ENCODE measurements at regions not wholly inside any gene's neighbourhood (a gene's known extent, or its start where the extent isn't known, plus 50 kb on each side); places are given as distances from the start of the nearest gene placed in this dataset.

GRCh38 chr1:56297208-56297607, 282.2 kb downstream of the PLPP3 start:
- Histone ChIP-seq H3K27me3 (replicated peaks; ENCODE audit: insufficient read depth) (no peaks in the 10 kb centered on the region), H3K4me3 (no peak overlapping the region), H3K4me1 (replicated peaks) (no peaks in the 10 kb centered on the region), H3K9me3 (no peaks in the 10 kb centered on the region), H3K36me3 (no peaks in the 10 kb centered on the region), H3K27ac (no peak overlapping the region)
- TF ChIP-seq POLR2AphosphoS5 (IDR thresholded peaks at IDR 0.05) (no peak), POLR2A (IDR thresholded peaks at IDR 0.05) (no peak), CTCF (IDR thresholded peaks at IDR 0.05) (no peak)
- WGBS: 70% methylated on average over 2 of the region's 2 CpGs
- intact Hi-C loops (cut with DNase I): no loop called here
- no peak for DNase-seq (ENCODE audit: low spot score)

- H3K27ac ChIP-seq: no peak overlapping the region
- no peaks in the 10 kb centered on the region for H3K36me3 ChIP-seq
- WGBS: 98% methylated on average over 4 of the region's 4 CpGs
- no peak for DNase-seq (ENCODE audit: low spot score)
- TF ChIP-seq POLR2A (IDR thresholded peaks at IDR 0.05) (no peak), CTCF (IDR thresholded peaks at IDR 0.05) (no peak), POLR2AphosphoS5 (IDR thresholded peaks at IDR 0.05) (no peak)
- intact Hi-C loops (cut with DNase I): no loop called here
- no peaks in the 10 kb centered on the region for H3K9me3 ChIP-seq
- H3K4me3 ChIP-seq: no peak overlapping the region
- H3K4me1 ChIP-seq (replicated peaks): no peaks in the 10 kb centered on the region
- H3K27me3 ChIP-seq (replicated peaks; ENCODE audit: insufficient read depth): no peaks in the 10 kb centered on the region
These were observed 283.1 kb downstream of the PLPP3 start for GRCh38 chr1:56295949-56296929.

GRCh38 chr1:56291374-56291919, 287.9 kb downstream of the PLPP3 start:
- no peak overlapping the region for H3K4me3 ChIP-seq
- no peaks in the 10 kb centered on the region for H3K27me3 ChIP-seq (replicated peaks; ENCODE audit: insufficient read depth)
- H3K4me1 ChIP-seq (replicated peaks): no peaks in the 10 kb centered on the region
- DNase-seq (ENCODE audit: low spot score): no peak
- TF ChIP-seq CTCF (IDR thresholded peaks at IDR 0.05): no peak
- H3K36me3 ChIP-seq: no peaks in the 10 kb centered on the region
- intact Hi-C loops (cut with DNase I): no loop called here
- no peaks in the 10 kb centered on the region for H3K9me3 ChIP-seq
- WGBS: 60% methylated on average over 5 of the region's 5 CpGs
- H3K27ac ChIP-seq: no peak overlapping the region

GRCh38 chr1:56289260-56289659, 290.1 kb downstream of the PLPP3 start:
- Histone ChIP-seq H3K4me3 (no peak overlapping the region), H3K36me3 (no peaks in the 10 kb centered on the region), H3K27me3 (replicated peaks; ENCODE audit: insufficient read depth) (no peaks in the 10 kb centered on the region), H3K4me1 (replicated peaks) (no peaks in the 10 kb centered on the region), H3K9me3 (no peaks in the 10 kb centered on the region), H3K27ac (no peak overlapping the region)
- DNase-seq (ENCODE audit: low spot score): no peak
- no peak for TF ChIP-seq CTCF (IDR thresholded peaks at IDR 0.05)
- no peak for TF ChIP-seq POLR2AphosphoS5 (IDR thresholded peaks at IDR 0.05)
- no peak for TF ChIP-seq POLR2A (IDR thresholded peaks at IDR 0.05)
- 90% methylated on average over 1 of the region's 1 CpG for WGBS
- intact Hi-C loops (cut with DNase I): no loop called here

- Histone ChIP-seq H3K9me3 (no peaks in the 10 kb centered on the region), H3K27me3 (replicated peaks; ENCODE audit: insufficient read depth) (no peaks in the 10 kb centered on the region), H3K36me3 (no peaks in the 10 kb centered on the region), H3K4me1 (replicated peaks) (no peaks in the 10 kb centered on the region), H3K27ac (no peak overlapping the region), H3K4me3 (no peak overlapping the region)
- TF ChIP-seq POLR2AphosphoS5 (IDR thresholded peaks at IDR 0.05) (no peak), CTCF (IDR thresholded peaks at IDR 0.05) (no peak), POLR2A (IDR thresholded peaks at IDR 0.05) (no peak)
- WGBS: 85% methylated on average over 5 of the region's 5 CpGs
- intact Hi-C loops (cut with DNase I): no loop called here
- DNase-seq (ENCODE audit: low spot score): no peak
These were observed 291.6 kb downstream of the PLPP3 start for GRCh38 chr1:56287721-56288120.

Data from prostate gland (tissue), 2 donors.